Spleen (tissue), 7 donors: ENCODE measurements at regions not wholly inside any gene's neighbourhood (a gene's known extent, or its start where the extent isn't known, plus 50 kb on each side); places are given as distances from the start of the nearest gene placed in this dataset.

Source experiments
- CTCF ChIP-seq, 11 experiments: fragments of 200-600 bp in 7 of 11; fragments of 450-650 bp in 4 of 11; sonication (generic) in 4 of 11; IDR thresholded peaks in 8 of 11; conservative IDR thresholded peaks in 3 of 11; 1 replicate in 7 of 11; 2 replicates in 4 of 11; pipeline versions ENCODE4 v1.4.0 to v1.8.0; 2016 to 2021; ENCODE audit warnings: antibody characterized with exemption in 11 of 11, inconsistent platforms in 4 of 11, mild to moderate bottlenecking in 1 of 11
- POLR2AphosphoS5 ChIP-seq, 3 donors: sonication (generic); formaldehyde crosslinking; IDR thresholded peaks; one replicate each; pipeline ENCODE4 v1.5.1; 2017; ENCODE audit warnings: antibody characterized with exemption in 3 of 3
- donor health status: DM: no; HTN: no; CAD: no; lungs with moderate emphysema.
- donor health status: DM: no; HTN: no; CAD: no.
- donor health status: DM: no; HTN: no; CAD: no.

GRCh38 chr5:98128846-98129245 lies 644.6 kb upstream of the RGMB start:
- TF ChIP-seq POLR2AphosphoS5 (IDR thresholded peaks at IDR 0.05) (no peak), CTCF (IDR thresholded peaks at IDR 0.05 in 8 of 11, conservative IDR thresholded peaks at IDR 0.05 in 3 of 11) (no peak)
